GM19351 (cell line): ENCODE measurements at regions not wholly inside any gene's neighbourhood (a gene's known extent, or its start where the extent isn't known, plus 50 kb on each side); places are given as distances from the start of the nearest gene placed in this dataset.
A peak's percentile ranks its signal among the peaks of the same experiment; 100 is the strongest.
"Not testable (repeated sequence)": the region's sequence is repeated elsewhere in the genome, so short reads cannot be mapped to it uniquely, and the experiment has no call there.

ENCODE experiments used
- ATAC-seq: cut with Tn5 transposase; IDR thresholded peaks from one replicate; pipeline ENCODE4 v1.9.1; 2021; ENCODE audit warnings: mild to moderate bottlenecking, moderate library complexity; ENCODE audit not compliant: unreplicated experiment

DNA sequence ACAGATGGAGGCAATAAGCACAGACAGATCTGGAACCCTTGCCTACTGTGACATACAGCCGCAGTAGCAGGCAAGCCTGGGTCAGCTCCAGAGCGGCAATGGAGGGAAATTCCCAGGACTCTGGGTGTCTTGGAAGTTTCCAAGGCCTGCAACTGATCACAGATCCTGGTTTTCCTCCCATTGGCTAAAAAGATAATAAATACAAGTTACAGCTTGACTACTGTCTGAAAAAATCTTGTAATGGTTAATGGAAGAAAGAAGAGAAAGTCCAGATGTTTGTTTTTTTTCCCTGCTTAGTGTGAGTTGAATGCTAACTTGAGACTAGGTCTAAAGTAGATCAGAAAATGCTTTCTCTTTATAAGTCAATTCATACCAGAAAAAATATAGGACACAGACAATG, 307.6 kb downstream of the ALDH8A1 start:
- no peak for ATAC-seq

DNA sequence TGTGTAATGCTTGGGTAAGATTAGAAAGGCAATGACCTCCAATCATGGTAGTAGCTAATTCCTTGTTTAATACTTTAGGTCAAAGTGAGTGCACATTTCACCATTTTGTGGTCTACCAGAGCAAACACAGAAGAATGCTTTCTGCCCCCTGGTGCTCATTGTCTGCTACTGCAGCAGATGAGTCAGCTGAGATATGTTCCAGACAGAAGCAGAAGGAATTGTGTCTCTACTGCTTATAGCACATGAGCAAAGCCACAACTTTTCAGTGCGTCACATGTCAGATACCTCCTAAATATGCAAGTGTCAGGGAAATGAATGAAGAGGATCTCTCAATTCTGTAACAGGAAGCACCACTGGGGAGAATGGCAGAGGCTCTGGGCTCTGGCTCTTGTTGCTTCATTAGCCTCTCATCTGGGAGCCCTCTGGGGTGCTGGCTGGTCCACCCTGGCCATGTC, 308.9 kb downstream of the ALDH8A1 start:
- peak; percentile 82 for ATAC-seq

DNA sequence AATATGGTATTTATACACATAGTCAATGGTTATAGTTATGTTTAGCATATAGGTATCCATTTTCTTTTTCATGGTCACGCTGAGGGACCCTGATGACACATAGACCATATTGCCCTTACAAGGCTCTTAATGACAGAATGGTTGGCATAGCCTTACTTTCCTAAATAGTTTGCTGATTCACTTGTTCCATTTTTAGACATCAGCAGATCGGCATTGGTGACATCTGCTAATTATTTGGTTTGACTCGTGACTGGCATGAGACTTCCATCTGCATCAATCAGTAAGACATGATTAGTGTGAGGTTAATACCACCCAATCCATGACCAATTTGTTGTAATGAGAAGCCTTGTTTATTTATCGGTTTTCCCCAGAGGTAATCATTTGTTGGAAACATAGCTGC, 309.7 kb downstream of the ALDH8A1 start:
- no peak for ATAC-seq

DNA sequence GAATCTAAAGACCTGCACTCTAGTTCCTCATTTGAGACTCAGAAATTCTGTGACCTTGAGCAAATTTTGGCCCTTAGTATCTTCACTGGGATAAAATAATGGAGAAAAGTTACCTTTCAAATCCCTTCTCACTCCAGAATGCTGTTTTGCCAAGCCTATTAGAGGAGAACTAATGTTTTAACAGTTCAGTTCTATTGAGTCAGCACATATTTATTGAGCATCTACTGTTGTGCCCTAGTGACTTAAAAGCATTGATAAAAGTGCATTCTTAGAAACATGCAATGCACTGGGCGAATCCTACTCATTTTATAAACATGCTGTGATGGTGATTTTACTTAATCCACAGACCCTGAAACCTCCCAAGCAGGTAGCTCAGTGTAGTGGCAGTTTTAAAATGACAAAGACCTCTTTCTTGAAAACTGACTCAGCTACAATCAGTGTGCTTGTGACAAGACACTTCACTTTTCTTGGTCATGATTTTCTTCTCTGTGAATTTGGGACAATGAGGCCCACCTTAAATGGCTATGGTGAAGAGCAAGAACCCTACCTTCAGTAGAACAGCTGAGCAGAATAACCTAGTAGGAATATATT, 312.0 kb downstream of the ALDH8A1 start:
- ATAC-seq, result no peak

DNA sequence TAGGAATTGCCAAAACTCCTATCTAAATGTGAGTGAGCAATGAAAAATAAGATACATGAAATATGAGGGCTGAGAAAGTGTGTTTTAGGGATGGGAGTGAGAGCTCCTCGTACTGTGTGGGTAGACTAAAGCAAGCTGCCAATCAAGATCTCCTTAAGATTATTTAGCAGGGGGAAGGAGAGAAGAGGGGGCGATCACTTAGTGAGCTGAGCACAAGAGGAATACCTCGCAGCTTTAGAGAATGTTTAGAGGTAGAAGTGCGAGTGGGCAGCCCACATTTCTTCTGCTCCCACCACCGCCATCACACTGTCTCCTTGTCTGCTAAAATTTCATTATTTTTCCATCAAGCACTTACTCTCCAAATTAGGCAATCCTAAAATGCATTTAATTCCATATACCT, 312.6 kb downstream of the ALDH8A1 start:
- no peak for ATAC-seq

DNA sequence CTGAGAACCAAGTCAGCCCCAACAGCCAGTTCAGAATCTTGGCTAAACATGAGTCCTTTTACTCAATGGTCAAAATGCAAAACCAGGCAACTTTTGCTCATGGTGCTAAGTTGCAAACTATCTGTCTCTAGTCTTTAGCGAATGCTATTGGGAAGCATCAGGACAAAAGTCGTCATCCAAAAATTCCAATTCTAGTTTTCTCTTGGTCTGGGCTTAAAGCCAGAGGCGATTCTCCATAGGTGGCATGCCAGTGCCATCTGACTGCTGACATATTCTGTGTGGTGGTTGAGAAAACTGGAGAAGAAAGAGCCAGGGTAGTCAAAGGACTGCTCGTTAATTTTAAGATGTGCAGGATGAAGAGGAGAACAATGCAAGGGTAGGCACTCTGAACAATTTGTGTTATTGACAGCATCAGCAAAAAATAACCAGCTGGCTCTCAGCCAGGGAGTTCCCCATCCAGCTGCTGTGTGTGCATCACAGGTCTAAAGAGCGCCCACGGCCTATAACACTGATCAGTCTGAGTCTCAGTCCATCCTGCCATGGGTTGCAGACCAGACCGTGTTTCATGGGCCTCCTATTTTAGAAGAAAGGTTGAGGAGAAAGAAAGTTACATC, 313.6 kb downstream of the ALDH8A1 start:
- peak; percentile 61 for ATAC-seq

DNA sequence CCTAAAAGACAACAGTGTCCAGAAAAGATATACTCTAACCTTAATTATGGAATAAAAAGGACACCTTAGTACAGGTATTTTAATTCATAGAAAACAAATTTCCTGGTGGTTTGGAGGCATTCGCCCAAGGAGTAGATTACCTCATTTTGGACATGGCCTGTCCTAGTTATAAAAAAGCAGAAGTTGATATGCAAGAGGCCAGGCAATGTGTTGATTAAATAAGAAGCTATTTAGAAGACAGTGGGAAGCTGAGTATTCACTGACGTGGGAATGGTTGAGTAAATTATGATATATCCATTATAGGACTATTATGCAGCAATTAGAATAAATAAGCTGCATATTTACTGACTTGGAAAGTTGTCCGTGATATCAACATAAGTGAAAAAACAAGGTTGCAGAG, 314.9 kb downstream of the ALDH8A1 start:
- no peak for ATAC-seq

DNA sequence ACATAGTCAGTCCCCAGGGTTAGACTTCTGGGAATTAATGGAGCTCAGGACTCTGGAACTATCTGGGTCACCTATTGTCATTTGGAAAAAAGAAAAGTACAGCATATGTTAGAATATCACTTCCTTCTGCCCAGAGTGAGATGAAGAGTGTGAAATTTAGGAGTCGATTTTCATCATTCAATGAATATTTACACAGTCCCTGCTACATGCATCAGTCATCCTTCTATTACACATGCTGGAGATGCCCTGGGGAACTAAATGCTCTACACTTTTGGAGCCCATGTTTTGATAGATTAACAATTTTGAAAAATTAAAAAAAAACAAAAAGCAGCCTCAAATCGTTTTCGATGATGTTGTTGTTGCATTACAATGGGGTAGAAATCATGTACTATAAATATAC, 315.4 kb downstream of the ALDH8A1 start:
- no peak for ATAC-seq

DNA sequence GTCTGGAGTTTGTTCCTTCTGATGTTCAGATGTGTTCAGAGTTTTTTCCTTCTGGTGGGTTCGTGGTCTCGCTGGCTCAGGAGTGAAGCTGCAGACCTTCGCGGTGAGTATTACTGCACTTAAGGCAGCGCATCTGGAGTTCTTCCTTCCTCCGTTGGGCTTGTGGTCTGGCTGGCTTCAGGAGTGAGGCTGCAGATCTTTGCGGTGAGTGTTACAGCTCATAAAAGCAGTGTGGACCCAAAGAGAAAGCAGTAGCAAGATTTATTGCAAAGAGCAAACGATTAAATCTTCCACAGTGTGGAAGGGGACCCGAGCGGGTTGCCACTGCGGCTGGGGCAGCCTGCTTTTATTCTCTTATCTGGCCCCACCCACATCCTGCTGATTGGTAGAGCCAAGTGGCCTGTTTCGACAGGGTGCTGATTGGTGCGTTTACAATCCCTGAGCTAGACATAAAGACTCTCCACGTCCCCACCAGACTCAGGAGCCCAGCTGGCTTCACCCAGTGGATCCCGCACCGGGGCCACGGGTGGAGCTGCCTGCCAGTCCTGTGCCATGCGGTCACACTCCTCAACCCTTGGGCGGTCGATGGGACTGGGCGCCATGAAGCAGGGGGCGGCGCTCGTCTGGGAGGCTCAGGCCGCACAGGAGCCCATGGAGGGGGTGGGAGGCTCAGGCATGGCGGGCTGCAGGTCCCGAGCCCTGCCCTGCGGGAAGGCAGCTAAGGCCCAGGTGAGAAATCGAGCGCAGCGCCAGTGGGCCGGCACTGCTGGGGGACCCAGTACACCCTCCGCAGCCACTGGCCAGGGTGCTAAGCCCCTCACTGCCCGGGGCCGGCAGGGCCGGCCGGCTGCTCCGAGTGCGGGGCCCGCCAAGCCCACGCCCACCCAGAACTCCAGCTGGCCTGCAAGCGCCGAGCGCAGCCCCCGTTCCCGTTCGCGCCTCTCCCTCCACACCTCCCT, 315.3 kb upstream of the SGK1 start:
- ATAC-seq, result not testable (repeated sequence)

DNA sequence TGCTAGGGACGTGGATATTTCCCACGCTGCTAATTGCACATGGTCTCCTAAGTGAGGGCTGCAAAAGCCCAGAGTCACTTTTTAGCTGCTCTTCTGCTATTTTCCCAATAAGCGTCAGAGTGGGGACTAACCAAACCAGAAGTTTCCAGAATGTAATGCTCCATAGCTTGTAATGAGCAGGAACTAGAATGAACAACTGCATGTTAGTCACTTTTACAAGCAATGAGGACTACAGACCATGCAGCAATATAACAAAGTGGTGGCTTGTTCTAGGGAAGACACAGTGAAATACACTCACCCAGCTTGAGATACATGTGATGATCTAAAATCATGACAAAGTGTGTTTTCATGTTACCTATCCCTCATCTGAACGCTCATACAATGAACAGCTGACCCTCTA, 314.1 kb upstream of the SGK1 start:
- ATAC-seq, result no peak

DNA sequence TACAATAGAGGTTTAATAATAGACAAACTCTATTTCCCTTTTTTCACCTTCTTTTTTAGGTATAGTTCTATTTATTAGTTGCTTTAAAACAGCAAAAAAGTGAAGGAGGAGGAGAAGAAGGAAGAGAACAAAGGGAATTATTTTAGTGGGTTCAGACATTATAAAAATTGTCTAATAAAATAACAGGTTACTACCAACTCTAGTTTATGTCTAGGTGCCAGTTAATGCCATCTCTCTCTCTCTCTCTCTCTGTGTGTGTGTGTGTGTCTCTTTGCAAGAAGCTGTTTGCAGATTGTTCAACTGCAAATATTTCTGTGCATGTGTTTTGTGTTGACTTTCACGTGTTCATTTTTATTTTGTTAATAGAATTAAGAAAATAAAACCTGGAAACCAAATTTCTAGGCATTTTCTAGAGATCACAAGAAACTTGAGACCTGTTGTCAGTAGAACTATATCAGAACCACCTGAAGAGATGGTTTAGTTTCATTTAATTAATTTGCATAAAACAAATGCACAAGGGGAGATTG, 313.5 kb upstream of the SGK1 start:
- ATAC-seq, result no peak

DNA sequence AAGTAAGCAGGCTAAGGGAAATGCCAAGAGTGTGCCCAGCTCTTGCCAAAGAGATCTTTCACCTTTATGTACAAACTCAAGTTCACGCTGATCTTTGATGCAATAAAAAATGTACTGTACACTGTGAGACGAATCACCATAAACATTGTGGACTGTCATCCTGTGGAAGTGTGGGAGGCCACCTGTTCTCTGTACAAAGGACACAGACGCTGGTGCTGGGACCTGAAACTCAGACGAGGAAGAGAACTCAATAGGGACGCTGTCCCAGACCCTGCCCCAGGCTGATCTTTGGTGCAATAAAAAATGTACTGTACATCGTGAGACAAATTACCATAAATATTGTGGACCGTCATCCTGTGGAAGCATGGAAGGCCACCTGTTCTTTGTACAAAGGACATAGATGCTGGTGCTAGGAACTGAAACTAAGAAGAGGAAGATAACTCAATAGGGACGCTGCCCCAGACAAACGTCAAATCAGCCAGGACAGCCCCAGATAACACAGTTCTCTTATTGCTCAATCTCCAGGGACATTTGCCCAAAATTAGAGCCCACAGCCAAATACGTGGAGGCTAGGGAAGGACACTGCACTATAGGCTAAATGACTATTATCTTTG, 312.7 kb upstream of the SGK1 start:
- ATAC-seq, result peak; percentile 74

DNA sequence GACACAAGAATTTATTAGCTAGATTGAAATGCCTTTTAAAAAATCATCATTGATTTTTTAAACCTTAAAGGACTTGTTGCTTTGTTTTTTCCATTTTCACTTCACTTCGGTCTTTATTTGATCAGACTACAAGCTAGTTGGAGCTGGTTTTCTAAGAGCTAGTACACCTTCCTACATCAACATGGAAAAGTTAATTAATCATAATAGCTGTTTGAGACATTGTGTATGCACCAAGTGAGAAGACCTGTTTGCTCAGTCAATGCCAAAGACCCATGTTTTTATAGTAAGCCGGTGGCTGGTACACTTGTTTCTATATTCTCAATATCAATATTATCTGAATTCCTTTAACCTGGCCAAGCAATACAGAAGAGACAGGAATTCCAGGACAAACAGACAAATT, 310.2 kb upstream of the SGK1 start:
- no peak for ATAC-seq

DNA sequence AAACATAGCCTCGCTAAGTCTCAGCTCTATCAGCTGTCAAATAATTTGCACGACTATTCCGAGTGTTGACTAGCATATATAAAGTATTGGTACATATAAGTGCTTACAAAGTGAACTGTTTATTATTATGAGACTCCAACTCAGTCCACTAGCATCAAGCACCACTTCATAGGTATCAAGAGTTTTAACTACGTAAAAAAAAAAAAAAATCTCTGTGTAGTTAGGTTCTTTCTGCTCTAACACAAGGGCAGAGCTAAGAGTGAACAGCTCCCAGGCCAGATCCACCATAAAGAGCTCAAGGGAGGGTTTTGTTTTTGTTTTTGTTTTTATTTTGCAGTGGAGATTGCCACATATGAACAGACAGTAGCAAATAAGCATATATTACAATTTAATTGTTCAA, 309.8 kb upstream of the SGK1 start:
- no peak for ATAC-seq

DNA sequence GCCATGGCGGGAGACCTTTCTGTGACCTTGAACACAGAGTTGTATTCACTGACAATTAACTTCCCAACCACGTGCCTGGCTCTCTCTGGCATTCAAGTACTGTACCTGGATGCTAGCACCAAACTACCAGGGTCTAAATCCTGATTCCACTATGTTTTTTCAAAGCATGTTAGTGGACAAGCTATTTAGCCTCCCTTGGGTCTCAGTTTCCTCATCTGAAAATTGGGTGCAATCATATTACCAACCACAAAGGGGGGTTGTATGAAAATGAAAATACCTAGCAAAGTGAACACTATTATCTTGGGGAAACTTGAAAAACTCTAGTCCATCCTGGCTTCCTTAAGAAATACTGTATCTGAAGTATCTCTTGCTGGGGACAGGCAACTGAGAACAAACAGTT, 308.7 kb upstream of the SGK1 start:
- no peak for ATAC-seq

DNA sequence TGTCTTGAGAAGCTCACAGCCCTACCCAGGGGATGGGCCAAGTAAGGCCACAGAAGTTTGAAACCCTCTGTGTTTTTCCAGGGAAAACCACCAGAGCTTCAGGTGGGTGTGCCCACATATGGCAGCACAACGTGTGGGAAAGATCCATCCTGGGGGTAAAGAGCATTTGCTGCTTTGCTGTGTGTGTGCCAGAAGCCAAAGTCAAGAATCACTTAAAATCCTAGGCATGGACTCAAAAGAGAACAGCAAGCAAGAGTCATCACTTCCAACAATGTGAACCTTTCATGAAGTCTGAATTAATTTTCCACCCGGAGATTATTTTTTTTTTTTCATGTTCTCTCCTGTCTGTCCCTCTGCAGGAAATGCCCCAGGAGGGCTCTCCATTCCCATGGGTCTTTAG, 308.2 kb upstream of the SGK1 start:
- no peak for ATAC-seq

DNA sequence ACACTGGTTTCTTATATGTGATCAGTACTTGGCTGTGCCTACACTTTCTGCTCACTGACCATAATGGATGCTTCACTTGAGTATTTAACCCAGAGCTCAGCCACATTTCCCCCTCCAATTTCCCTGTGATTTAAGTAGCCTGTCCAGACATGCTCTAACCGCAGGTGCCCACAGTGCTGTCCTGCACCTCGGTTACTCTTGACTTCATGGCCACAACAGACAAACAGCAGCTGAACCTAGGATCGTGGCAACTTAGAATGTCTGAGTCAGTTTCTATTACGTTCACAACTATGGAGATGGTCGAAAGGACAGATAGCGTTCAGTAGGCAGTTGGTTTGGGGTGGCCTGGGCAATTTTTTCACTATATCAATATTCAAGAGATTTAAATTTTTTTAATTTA, 306.9 kb upstream of the SGK1 start:
- no peak for ATAC-seq

DNA sequence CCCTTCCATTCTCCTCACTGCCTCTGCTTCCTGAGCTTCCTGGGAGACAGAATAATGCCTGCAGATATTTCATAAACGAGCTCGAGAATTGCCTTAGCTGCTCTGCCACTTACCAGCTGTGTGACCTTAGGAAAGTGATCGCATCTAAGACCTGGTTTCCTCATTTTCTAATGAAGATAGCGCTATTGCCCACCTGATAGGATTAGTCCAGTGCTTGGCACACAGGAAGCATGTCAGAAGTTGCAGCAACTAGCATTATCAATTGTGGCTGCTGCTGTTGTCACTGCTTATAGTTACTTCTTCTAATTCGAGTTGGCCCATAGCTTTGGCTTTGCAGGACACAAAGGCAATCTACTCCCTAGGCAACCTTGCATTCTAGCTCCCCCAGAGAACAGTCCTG, 305.5 kb upstream of the SGK1 start:
- no peak for ATAC-seq

DNA sequence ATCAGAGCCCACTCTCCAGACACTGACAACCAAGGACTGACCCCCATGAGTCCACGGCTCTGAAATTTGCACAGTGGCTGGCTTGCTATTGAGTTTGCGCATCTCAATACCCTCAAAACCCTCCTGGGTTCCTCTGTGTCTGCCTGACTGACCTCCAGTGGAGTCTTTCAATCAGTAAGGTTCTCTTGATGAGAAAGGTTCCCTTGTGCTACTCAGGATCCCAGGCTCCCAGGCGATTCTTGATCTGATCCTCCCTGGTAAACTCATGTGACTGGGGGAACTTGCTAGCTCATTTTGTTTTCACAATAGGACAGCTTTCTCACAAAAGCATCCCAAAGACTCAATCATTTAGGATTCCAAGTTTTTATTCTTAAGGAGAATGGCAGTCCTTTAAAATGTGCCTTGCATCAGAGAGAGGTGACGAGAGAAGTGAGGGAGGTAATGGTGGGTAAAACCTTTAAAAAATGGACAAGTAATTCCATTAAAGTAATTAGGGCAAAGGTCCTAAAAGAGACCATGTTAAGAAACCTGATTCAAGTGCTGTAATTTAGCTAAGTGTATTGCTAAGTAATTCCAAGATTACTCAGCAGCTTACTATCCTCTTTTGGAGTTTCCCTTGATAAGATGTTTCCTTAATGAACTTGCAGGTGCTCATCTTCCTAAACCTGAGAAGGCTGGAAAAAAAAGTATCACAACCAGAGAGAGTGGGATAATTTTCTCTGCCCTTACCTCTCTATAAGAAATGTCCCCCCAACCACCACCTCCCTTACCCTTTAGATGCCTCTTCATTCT, 304.7 kb upstream of the SGK1 start:
- ATAC-seq, result no peak

DNA sequence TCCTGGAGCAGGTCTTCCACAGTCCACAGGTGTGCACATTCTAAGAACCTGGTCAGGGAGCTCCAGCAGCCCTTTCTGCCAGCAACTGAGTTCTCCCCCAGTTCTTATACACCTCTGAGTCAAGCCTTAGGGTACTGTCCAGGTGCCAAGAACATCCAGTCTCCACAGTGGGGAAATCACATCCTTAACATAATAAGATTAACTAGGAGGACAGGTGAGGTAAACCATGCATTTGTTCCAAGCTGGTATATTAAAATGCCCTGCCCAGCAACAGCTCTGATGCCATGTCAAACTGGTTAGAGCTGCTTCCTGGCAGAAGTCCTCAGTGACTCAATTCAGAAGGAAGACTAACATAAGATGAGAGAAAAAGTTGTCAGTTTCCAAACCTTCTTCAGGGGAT, 303.9 kb upstream of the SGK1 start:
- ATAC-seq, result no peak

DNA sequence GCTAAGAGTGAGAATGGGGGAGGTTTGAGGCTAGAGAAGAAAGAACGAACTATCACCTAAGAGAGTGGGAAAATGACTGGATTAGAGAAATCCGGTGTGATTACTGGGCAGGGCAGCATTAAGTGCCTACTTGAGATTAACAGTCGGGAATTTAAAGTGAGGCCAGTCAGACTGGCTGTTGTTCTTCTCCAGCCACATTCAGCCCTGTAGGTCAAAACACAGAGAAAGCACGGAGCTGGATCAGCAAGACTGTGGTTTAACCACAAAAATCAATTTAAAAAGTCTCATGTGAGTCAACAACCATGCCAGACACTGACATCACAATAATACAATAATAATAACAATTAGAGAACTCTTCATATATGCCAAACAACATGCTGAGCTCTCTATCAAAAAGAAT, 301.9 kb upstream of the SGK1 start:
- ATAC-seq, result no peak
